ENCODE measurements at regions not wholly inside any gene's neighbourhood (a gene's known extent, or its start where the extent isn't known, plus 50 kb on each side); places are given as distances from the start of the nearest gene placed in this dataset.

GRCh38 chr2:237150186-237150585 lies 64.5 kb downstream of the COPS8 start:
- DNase-seq: no peak

GRCh38 chr2:237150831-237151375 lies 65.2 kb downstream of the COPS8 start:
- DNase-seq: no peak

- no peak for DNase-seq
These were observed 66.7 kb downstream of the COPS8 start for GRCh38 chr2:237152361-237152760.

GRCh38 chr2:237153181-237153580 lies 67.5 kb downstream of the COPS8 start:
- no peak for DNase-seq

GRCh38 chr2:237154082-237154638 lies 68.5 kb downstream of the COPS8 start:
- peak; percentile 69 for DNase-seq

- DNase-seq: no peak
These were observed 69.5 kb downstream of the COPS8 start for GRCh38 chr2:237154884-237155851.

GRCh38 chr2:237156031-237156856 lies 70.6 kb downstream of the COPS8 start:
- peak; percentile 8 for DNase-seq

- DNase-seq: no peak
These were observed 71.4 kb downstream of the COPS8 start for GRCh38 chr2:237156857-237157779.

- DNase-seq: no peak
These were observed 72.1 kb downstream of the COPS8 start for GRCh38 chr2:237157780-237158102.

- DNase-seq: no peak
These were observed 72.5 kb downstream of the COPS8 start for GRCh38 chr2:237158194-237158593.

GRCh38 chr2:237159006-237159911 lies 73.6 kb downstream of the COPS8 start:
- DNase-seq: peak; percentile 7

GRCh38 chr2:237160271-237160919 lies 74.7 kb downstream of the COPS8 start:
- DNase-seq: no peak

- DNase-seq: no peak
These were observed 75.5 kb downstream of the COPS8 start for GRCh38 chr2:237161189-237161588.

- no peak for DNase-seq
These were observed 77.3 kb downstream of the COPS8 start for GRCh38 chr2:237162959-237163358.

- DNase-seq: no peak
These were observed 78.9 kb downstream of the COPS8 start for GRCh38 chr2:237164474-237165042.

- DNase-seq: peak; percentile 18
These were observed 80.0 kb downstream of the COPS8 start for GRCh38 chr2:237165405-237166276.

- DNase-seq: no peak
These were observed 81.3 kb downstream of the COPS8 start for GRCh38 chr2:237167038-237167437.

GRCh38 chr2:237167934-237168333 lies 82.2 kb downstream of the COPS8 start:
- no peak for DNase-seq

GRCh38 chr2:237170020-237170419 lies 84.3 kb downstream of the COPS8 start:
- no peak for DNase-seq

All from hematopoietic multipotent progenitor cell treated with erythropoietin and hydrocortisone succinate and interleukin-3 and kit ligand, for 4 days (in vitro differentiated cells).